ENCODE measurements at regions not wholly inside any gene's neighbourhood (a gene's known extent, or its start where the extent isn't known, plus 50 kb on each side); places are given as distances from the start of the nearest gene placed in this dataset.
A peak's percentile ranks its signal among the peaks of the same experiment; 100 is the strongest.

- H3K27ac ChIP-seq = no peak overlapping the region
- peak in 4 of 7 donors; percentile 4 to 24 (median 16) for DNase-seq
- no peaks in the 10 kb centered on the region for H3K4me1 ChIP-seq (replicated peaks in 1 of 2)
- H3K4me3 ChIP-seq = no peak overlapping the region
- WGBS, 4 donors = 24 to 39% (median 38%) methylated on average over 3 of the region's 3 CpGs
- no peak for TF ChIP-seq CTCF (IDR thresholded peaks at IDR 0.05)
- TF ChIP-seq POLR2A (IDR thresholded peaks at IDR 0.05) = no peak
- no peaks in the 10 kb centered on the region for H3K36me3 ChIP-seq (replicated peaks in 1 of 2)
- intact Hi-C loops (cut with DNase I) = no loop called here
- H3K27me3 ChIP-seq = no peaks in the 10 kb centered on the region
- no peaks in the 10 kb centered on the region for H3K9me3 ChIP-seq (replicated peaks in 1 of 3)
These were observed 54.8 kb upstream of the SRD5A3 start for GRCh38 chr4:55291227-55291640.

GRCh38 chr4:55296096-55296495 lies 49.9 kb upstream of the SRD5A3 start:
- H3K4me3 ChIP-seq = no peak overlapping the region
- H3K27me3 ChIP-seq = no peaks in the 10 kb centered on the region
- no peak overlapping the region for H3K27ac ChIP-seq
- intact Hi-C loops (cut with DNase I) = no loop called here
- 56 to 70% (median 58%) methylated on average over 4 of the region's 4 CpGs for WGBS, 4 donors
- no peaks in the 10 kb centered on the region for H3K4me1 ChIP-seq (replicated peaks in 1 of 2)
- DNase-seq = no peak
- no peaks in the 10 kb centered on the region for H3K36me3 ChIP-seq (replicated peaks in 1 of 2)
- no peaks in the 10 kb centered on the region for H3K9me3 ChIP-seq (replicated peaks in 1 of 3)
- no peak for TF ChIP-seq POLR2A (IDR thresholded peaks at IDR 0.05)
- TF ChIP-seq CTCF (IDR thresholded peaks at IDR 0.05) = no peak

Small RNAs in the stretch of these regions (small RNA-seq; reads per million reads assigned to genes)
- gene RN7SL822P (0 reads per million in 2 donors), gene RNU6-746P (0 reads per million in 2 donors)

All from adrenal gland (tissue), 9 donors.